HCT116 (cell line): ENCODE measurements at regions not wholly inside any gene's neighbourhood (a gene's known extent, or its start where the extent isn't known, plus 50 kb on each side); places are given as distances from the start of the nearest gene placed in this dataset.

Experiments used
- ATAC-seq: fragments of 200-7000 bp; cut with Tn5 transposase; 2 replicates; pipeline ENCODE4 v1.9.1; 2020; ENCODE audit warnings: mild to moderate bottlenecking, moderate library complexity
- BruUV-seq: library from RNA; stranded (reverse); fragments of 400-500 nt; replicated peaks from 2 replicates; lab custom pipeline; 2021; lab: Mats Ljungman, UMichigan
- CTCF ChIA-PET: fragments of 300-600 bp; sonication (Branson Sonifier 250); formaldehyde crosslinking; loops from one replicate; lab custom pipeline; 2021; ENCODE audit warnings: antibody characterized with exemption; lab: Charles Lee
- POLR2A ChIA-PET: fragments of 300-600, 350-600 bp; sonication (Branson Sonifier 250); formaldehyde crosslinking; loops from one replicate; lab custom pipeline; 2021; ENCODE audit warnings: antibody characterized with exemption; lab: Charles Lee
- RAD21 ChIA-PET, 2 experiments: fragments of 300-600 bp; sonication (Branson Sonifier 250); formaldehyde crosslinking; loops; one replicate each; lab custom pipeline; 2023; ENCODE audit warnings: low total read pairs in 2 of 2; ENCODE audit not compliant: uncharacterized antibody in 2 of 2, unreplicated experiment in 2 of 2, low non-redundant PET in 1 of 2; lab: Charles Lee
- DNase-seq: peaks from one replicate; pipeline ENCODE4 v3.0.0-alpha.2; 2010; ENCODE audit warnings: low read depth, low spot score
- H2AFZ ChIP-seq: fragments of 200-600 bp; shearing (Covaris generic), sonication (generic); 2 replicates; pipeline ENCODE4 v1.6.1; 2017; ENCODE audit warnings: low read depth, mixed run types, mixed read lengths, antibody characterized with exemption, low read length; ENCODE audit not compliant: poor library complexity, severe bottlenecking
- H3K27ac ChIP-seq: 2 replicates; pipeline ENCODE4 v1.5.1; 2012; ENCODE audit warnings: low read depth, low read length
- H3K27me3 ChIP-seq: fragments of 200-600 bp; sonication (generic); 2 replicates; pipeline ENCODE4 v1.6.1; 2016; ENCODE audit warnings: mixed run types, low read length, mixed read lengths; ENCODE audit not compliant: insufficient read depth
- H3K36me3 ChIP-seq, 2 experiments: fragments of 200-500 bp in 1 of 2; fragments of 200-600 bp in 1 of 2; sonication (Bioruptor generic) in 1 of 2; sonication (generic) in 1 of 2; 2 replicates each; pipeline versions ENCODE4 v1.5.1 to v1.6.1; 2014 to 2016; ENCODE audit warnings: low read length in 2 of 2, inconsistent platforms in 1 of 2, mixed read lengths in 1 of 2, mixed run types in 1 of 2; ENCODE audit not compliant: insufficient read depth in 2 of 2, control insufficient read depth in 1 of 2
- H3K4me1 ChIP-seq, 2 experiments: fragments of 200-600 bp in 1 of 2; sonication (generic) in 1 of 2; 2 replicates each; pipeline versions ENCODE4 v1.5.1 to v1.6.1; 2012 to 2017; ENCODE audit warnings: low read length in 2 of 2, inconsistent platforms in 1 of 2, mild to moderate bottlenecking in 1 of 2, mixed read lengths in 1 of 2, mixed run types in 1 of 2, moderate library complexity in 1 of 2; ENCODE audit not compliant: insufficient read depth in 2 of 2, control insufficient read depth in 1 of 2
- H3K4me2 ChIP-seq: fragments of 200-600 bp; sonication (generic); 2 replicates; pipeline ENCODE4 v1.6.1; 2017; ENCODE audit warnings: mixed run types, low read length, mixed read lengths
- H3K4me3 ChIP-seq, 2 experiments: fragments of 200-600 bp in 1 of 2; sonication (generic) in 1 of 2; replicated peaks in 1 of 2; 2 replicates each; pipeline ENCODE4 v1.5.1; 2011 to 2016; ENCODE audit warnings: low read length in 2 of 2, control low read depth in 1 of 2, low read depth in 1 of 2, mild to moderate bottlenecking in 1 of 2, mixed read lengths in 1 of 2, mixed run types in 1 of 2
- H3K79me2 ChIP-seq: fragments of 200-600 bp; sonication (generic); 2 replicates; pipeline ENCODE4 v1.6.1; 2017; ENCODE audit warnings: mild to moderate bottlenecking, mixed run types, low read length, moderate library complexity, mixed read lengths; ENCODE audit not compliant: insufficient read depth
- H3K9ac ChIP-seq: fragments of 200-600 bp; sonication (generic); 2 replicates; pipeline ENCODE4 v1.6.1; 2016; ENCODE audit warnings: low read length, mixed read lengths
- H3K9me2 ChIP-seq: fragments of 200-600 bp; sonication (generic), shearing (Covaris generic); 2 replicates; pipeline ENCODE4 v1.6.1; 2017; ENCODE audit warnings: mixed run types, mild to moderate bottlenecking, moderate library complexity; ENCODE audit not compliant: insufficient read depth
- H3K9me3 ChIP-seq, 2 experiments: fragments of 200-500 bp in 1 of 2; fragments of 200-600 bp in 1 of 2; sonication (Bioruptor generic) in 1 of 2; sonication (generic) in 1 of 2; 2 replicates each; pipeline ENCODE4 v1.6.1; 2014 to 2017; ENCODE audit warnings: low read length in 2 of 2, mixed read lengths in 2 of 2, inconsistent platforms in 1 of 2, low read depth in 1 of 2, mild to moderate bottlenecking in 1 of 2, mixed run types in 1 of 2, moderate library complexity in 1 of 2; ENCODE audit not compliant: control insufficient read depth in 1 of 2, insufficient read depth in 1 of 2
- H4K20me1 ChIP-seq: fragments of 200-600 bp; sonication (generic), shearing (Covaris generic); 2 replicates; pipeline ENCODE4 v1.6.1; 2017; ENCODE audit warnings: mixed run types, mild to moderate bottlenecking, moderate library complexity; ENCODE audit not compliant: insufficient read depth
- CBX3 ChIP-seq: IDR thresholded peaks from 2 replicates; pipeline ENCODE4 v1.6.1; 2012; ENCODE audit warnings: low read depth
- EGR1 ChIP-seq: IDR thresholded peaks from 2 replicates; pipeline ENCODE4 v1.6.1; 2012; ENCODE audit warnings: low read depth
- POLR2AphosphoS5 ChIP-seq: IDR thresholded peaks from 2 replicates; pipeline ENCODE4 v1.6.1; 2011; ENCODE audit warnings: mild to moderate bottlenecking, low read depth, low read length, moderate library complexity
- RAD21 ChIP-seq: IDR thresholded peaks from 2 replicates; pipeline ENCODE4 v1.6.1; 2012; ENCODE audit warnings: low read depth, mild to moderate bottlenecking
- SIN3A ChIP-seq: IDR thresholded peaks from 2 replicates; pipeline ENCODE4 v1.6.1; 2012; ENCODE audit warnings: low read depth
- SP1 ChIP-seq: IDR thresholded peaks from 2 replicates; pipeline ENCODE4 v1.6.1; 2012; ENCODE audit warnings: low read depth
- SRF ChIP-seq: IDR thresholded peaks from 2 replicates; pipeline ENCODE4 v1.6.1; 2012; ENCODE audit warnings: low read depth
- TCF7L2 ChIP-seq: IDR thresholded peaks from 2 replicates; pipeline ENCODE4 v1.7.0; 2011; ENCODE audit warnings: borderline replicate concordance, inconsistent platforms; ENCODE audit not compliant: insufficient read depth, insufficient read length; ENCODE audit errors: extremely low read depth
- YY1 ChIP-seq: IDR thresholded peaks from 2 replicates; pipeline ENCODE4 v1.6.1; 2011; ENCODE audit warnings: low read length, low read depth, moderate library complexity, mild to moderate bottlenecking; ENCODE audit not compliant: insufficient replicate concordance; ENCODE audit errors: extremely low read depth
- intact Hi-C: fragments of 100-400 bp; cut with micrococcal nuclease; formaldehyde crosslinking; loops from 2 replicates; pipeline ENCODE4 v1.10.0; 2022
- TF ChIP-seq, protein P1 (sequence below): IDR thresholded peaks from 2 replicates; pipeline ENCODE4 v1.6.1; 2012

DNA sequence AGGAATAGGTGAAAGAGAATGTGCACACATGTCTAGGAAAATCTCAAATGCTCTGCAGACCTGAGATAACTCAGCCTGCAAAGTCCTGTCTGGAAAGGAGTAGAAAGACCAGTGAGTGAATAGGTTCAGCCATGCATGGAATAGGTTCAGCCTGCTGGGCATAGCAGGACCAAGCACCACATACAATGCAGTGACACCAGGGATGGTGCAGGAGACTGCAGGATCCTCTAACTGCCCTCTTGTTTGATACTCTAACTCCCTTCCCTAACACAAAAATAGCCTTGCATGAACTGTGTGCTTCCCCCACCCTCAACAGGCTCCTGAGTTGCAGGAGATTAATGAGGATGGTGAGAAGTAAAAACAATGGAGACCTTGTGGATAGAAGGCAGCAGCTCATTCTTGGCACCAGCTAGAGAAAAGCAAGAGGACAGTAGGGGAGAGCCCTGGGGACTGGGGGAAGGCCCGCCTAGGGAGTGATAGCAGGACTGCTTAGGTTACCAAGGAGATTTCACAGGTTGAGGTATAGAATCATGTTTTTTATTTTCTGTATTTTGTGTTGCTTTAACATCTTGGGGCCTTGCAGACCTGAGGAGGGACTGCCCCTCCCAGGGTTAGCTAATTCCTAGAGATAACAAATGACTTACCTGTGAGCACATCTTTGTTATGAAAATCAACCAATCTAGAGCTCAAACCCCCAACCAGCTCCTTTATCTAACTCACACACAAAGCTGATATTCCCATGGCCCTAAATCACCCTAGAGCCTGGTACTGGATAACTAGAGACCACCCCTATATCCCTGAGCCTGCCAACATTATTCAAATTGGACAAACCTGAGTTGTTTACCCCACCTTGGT is 187.8 kb downstream of the PLPP4 start:
- H3K9ac ChIP-seq, result no peak overlapping the region
- no peaks in the 10 kb centered on the region for H3K79me2 ChIP-seq
- no peak overlapping the region for H3K4me2 ChIP-seq
- H3K4me3 ChIP-seq, result no peak overlapping the region
- ChIA-PET CTCF (no interaction called here), POLR2A (no interaction called here), RAD21 (no interaction called here)
- no peak overlapping the region for H3K27ac ChIP-seq
- ATAC-seq (no peak), DNase-seq (no peak)
- no peak overlapping the region for H2AFZ ChIP-seq
- BruUV-seq, result no TSS peak
- TF ChIP-seq SRF (no peak), SIN3A (no peak), EGR1 (no peak), YY1 (no peak), RAD21 (no peak), POLR2AphosphoS5 (no peak), SP1 (no peak), TCF7L2 (no peak), CBX3 (no peak)
- TF ChIP-seq, protein P1, sequence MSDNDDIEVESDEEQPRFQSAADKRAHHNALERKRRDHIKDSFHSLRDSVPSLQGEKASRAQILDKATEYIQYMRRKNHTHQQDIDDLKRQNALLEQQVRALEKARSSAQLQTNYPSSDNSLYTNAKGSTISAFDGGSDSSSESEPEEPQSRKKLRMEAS, result no peak
- H3K36me3 ChIP-seq, result no peaks in the 10 kb centered on the region
- no peaks in the 10 kb centered on the region for H3K9me3 ChIP-seq
- H4K20me1 ChIP-seq, result no peaks in the 10 kb centered on the region
- intact Hi-C loops, result no loop called here
- no peaks in the 10 kb centered on the region for H3K9me2 ChIP-seq
- H3K27me3 ChIP-seq, result peaks cover 52% of the 10 kb centered on the region
- H3K4me1 ChIP-seq, result no peaks in the 10 kb centered on the region
